Middle frontal gyrus (tissue), 1 donor: ENCODE measurements at regions not wholly inside any gene's neighbourhood (a gene's known extent, or its start where the extent isn't known, plus 50 kb on each side); places are given as distances from the start of the nearest gene placed in this dataset.
"Not testable (repeated sequence)": the region's sequence is repeated elsewhere in the genome, so short reads cannot be mapped to it uniquely, and the experiment has no call there.

ENCODE experiments used
- DNase-seq: peaks from one replicate; pipeline ENCODE4 v3.0.0-alpha.2; 2015; ENCODE audit warnings: low spot score; ENCODE audit errors: extremely low spot score

DNA sequence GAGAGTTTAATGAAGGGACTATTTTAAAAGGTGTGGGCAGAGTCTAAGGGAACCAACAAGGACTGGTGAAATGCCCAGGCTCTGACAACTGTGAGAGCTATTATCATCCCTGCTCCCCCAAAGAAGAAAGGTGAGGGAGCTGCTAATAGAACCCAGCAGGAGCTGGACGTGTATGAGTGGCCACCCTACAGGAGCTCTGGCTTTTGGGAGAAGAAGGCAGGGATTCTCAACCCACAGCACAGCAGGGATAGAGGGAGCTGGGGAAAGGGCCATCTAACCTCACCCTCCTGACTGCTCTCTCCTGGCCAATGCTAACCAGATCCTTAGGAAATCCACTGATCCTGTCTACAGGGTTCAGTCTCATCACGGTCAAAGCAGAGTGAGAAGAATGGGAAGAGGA is 57.1 kb downstream of the GRIN2B start:
- DNase-seq, result no peak

DNA sequence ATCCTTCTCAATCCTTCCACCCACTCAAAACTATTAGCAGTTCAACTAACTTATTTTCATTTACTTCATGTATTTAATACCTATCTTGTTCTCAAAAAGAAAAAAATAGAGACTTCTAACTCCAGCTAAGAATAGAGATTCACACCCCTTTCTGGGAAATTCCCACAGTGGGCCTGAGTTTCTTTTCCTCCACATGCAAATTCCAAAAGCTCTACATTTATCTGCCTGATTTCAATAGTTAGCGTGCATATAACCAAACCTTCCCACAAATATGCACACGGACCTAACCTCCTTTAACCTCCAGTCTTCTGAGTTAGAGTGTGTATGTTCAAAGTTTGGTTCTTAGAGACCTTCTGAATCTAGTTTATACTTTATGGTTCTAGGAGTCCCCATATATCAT is 62.5 kb downstream of the GRIN2B start:
- no peak for DNase-seq

DNA sequence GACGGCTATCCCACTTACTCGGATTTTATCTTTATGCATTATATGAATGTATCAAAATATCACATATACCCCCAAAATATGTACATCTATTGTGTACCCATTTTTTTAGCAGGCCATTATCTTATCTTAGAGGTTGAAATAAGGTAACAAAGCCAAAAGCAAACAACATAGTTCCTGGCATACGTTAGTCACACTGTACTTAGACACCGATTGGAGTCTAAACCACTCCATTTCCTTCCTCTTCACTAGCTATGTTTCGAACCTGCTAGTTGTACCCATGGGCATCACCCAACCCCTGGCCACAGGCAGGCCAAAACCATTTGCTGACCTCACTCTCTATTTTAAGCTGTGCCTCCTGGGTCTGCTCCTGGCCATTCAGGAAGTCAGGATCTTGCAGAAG is 66.3 kb downstream of the GRIN2B start:
- no peak for DNase-seq

DNA sequence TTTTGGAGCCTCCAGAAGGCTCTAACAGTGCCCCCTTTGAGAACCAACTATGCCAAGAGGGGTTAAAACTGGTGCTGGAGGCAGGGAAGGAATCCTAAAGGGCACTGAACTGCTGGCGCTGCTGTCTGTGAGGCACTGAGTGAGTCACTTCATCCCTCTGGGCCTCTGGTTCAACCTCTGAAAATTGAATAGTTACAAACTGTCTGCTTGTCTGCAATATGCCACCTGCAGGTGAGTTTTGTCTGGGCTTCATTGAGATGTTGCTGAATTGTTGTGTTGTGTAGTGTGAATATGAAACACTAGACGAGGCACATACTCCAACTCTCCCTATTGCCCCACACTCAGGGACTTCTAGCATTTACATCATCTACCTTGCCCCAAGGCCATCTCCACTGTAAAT is 68.0 kb downstream of the GRIN2B start:
- no peak for DNase-seq

DNA sequence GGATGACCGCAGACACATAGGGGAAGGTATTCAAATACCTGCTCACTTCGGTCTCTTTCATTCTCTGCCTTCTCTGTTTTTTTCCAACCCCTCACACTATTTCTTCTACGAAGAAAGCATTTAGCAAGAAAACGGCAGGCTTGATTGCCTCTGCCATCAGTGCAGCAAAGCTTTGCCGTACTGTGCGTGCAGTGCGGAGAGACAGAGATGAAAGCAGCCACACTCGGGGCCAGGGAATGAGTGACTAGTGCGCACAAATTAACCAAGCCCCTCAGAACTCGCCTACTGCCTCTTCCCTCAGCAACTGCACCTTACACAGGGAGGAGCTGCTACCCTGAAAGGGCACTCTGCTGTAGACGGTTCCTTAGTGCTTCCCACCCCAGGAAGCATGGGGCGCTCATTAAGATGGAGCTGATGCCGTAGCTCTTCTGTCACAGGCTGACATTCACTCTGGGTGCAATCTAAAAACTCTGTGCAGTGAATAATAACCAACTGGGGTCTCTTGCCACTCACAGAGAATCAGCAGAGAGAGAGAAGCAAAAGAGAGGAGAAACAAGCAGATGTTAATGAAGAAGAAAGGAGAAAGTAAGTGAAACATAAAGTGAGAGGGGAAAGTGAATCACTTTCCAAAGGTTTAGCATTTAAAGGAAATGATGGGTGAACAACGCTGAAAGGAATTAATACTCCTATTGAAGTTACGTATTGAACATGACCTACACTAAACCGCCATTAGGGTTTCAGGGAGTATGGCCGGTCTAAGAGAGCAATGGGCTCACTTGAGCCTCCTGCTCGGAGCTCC is 69.4 kb downstream of the GRIN2B start:
- no peak for DNase-seq

DNA sequence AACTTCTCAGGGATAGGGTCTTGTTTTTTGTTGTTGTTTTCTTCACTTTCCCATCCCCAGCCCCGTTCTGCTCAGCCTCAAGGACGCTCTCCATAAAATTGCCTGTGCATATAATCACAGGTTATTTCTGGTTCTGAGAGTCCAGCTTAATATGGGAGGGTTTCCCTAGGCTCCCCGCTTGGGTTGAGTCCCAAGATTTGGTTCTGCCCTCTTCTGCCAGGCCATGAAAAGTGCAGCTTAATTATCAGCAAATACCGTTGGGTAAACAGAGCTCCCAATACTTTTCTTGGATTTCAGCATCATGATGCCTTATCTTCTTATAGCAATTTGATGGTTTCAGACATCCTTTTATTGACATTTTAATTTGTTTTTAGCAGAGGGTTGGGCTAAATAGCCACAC is 75.6 kb downstream of the GRIN2B start:
- no peak for DNase-seq

DNA sequence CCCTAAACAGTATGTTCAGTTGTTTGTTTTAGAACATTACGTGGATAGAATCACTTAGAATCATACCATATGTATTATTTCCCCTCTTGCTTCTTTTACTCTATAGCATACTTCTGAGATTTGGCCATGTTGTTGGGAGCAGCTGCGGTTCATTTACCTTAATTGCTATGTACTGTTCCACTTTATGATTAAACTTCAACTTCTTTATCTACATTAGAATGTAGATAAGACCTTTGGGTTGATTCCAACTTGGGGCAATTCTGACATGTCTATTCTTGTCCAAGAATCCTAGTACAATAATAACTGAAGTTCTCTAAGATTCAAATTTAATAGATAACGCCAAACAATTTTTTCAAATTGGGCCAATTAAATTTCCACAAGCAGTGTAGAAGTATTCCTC is 80.7 kb downstream of the GRIN2B start:
- DNase-seq, result no peak

DNA sequence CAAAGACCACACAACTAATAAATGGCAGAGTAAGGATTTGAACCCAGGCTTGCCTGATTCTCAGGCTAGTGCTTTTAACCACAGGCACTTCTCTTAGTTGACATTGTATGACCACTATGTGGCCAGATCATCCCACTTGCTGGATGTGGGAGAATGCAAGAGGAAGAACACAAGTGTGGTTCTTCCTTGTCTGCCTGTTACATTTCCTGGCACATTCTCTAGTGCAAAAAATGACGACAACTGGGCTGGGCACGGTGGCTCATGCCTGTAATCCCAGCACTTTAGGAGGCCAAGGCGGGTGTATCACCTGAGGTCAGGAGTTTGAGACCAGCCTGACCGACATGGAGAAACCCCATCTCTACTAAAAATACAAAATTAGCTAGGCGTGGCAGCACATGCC is 83.0 kb downstream of the GRIN2B start:
- DNase-seq, result not testable (repeated sequence)

DNA sequence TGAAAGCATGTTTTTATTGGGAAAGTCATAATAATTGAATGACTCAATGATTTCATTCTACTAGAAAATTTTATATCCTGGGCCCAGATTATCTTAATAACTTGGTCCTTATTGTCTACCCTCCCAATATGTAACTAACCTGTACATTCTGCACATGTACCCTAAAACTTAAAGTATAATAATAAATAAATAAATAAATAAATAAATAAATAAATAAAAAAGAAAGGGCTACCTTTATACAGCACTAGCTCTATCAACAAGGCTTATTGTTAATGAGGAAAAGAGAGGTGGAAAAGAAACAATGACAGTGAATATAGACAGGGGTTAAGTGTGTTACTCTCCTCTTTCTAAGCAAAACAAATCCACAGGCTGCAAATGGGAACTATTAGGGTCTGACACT is 83.6 kb downstream of the GRIN2B start:
- no peak for DNase-seq

DNA sequence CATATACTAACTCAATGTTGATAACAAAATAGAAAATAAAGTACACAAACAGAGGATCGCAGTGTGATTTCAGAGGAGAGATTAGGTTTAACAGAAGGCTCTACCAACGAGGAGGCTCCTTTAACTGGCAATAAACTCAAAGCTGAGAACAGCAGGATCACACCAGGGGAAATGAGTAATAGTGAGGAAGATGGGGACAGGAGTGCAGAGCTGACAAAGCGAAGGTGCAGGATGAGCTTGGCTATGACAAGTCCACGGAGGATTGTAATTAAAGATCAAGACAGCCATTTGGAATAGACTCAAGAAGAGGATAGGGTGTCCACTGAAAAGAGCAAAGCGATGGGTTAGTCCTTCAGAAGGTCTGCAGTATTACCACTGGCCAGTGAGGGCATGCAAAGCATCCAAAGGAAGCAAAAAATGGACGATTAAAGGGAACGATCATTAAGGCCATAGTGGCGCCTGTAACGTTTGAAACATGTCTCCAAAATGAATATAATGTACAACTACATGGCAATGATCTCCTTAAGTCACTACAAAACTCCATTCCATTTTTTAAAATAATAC is 85.3 kb downstream of the GRIN2B start:
- DNase-seq, result no peak

DNA sequence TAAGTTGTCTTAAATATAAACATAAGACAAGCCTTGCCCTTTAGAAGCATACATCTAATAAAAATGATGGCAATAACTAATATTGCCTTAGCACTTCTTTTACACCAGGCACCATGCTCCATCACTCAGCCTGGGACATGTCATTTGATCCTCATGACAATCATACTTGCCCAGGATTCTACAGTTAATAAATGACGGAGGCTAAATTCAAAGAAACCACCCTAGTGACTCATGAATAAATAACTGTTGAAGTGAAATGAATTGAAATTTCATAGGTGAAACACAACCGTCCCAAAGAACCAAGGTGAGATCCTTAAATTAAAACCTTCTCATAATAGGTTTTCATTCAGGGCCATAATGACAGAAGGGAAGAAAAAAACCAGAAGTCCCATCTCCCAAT is 89.5 kb downstream of the GRIN2B start:
- no peak for DNase-seq

DNA sequence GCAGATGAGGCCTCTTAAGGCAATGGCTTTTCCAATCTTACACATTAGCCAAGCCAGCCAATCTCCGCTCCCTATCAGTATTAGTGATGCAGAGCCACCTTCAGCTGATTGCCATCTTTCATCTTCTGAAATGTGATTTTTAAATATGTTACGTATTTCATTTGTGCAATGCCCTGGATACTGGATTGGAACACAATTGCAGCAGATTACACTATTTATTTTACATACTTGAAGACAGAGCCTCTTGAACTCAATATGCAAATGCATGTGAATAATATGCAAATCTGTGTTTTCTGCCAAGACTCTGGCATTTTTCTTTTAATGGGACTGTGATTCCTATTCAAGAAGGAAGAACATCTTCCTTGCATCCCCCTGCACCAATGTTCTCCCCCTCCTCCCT is 90.5 kb downstream of the GRIN2B start:
- DNase-seq, result no peak

DNA sequence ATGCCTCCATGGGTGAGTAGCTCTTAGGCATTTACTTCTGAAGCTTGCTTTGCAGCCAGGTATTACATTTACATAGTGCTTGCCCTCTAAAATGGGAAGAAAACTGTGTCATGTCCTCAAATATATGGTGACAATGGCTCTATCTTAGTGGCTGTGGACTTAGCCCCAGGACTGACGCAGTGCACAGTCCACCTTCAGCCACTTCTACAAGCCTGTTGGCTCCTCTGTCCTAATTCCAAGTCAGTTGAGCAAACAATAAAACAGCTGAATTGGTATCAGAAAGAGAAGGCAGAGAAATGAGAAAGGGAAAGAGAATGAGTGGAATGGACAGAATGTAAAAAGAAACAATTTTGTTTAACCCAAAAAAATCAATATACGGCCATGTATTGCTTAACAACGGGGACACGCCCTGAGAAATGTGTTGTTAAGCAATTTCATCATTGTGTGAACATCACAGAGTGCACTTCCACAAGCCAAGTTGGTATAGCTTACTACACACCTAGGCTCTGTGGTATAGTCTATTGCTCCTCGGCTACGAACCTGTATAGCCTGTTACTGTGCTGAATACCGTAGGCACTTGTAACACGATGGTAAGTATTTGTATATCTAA is 93.5 kb downstream of the GRIN2B start:
- DNase-seq, result no peak

DNA sequence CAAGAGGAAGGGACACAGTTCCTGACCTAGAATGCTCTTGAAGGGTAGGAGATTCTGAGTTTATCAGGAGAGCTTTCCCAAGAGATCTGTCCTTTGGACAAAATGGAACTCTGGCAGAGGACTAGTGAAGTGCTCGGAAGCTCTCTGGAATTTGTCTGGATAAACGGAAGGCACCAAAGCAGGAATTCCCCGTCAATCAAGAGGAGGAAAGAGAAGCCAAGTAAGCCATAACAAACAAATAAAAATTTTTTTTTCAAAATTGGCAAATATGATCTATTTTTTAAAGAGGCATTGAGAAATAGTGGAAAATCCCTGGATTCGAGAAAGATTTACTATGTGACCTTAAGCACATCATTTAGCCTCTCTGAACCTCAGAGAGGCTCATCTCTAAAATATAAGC is 99.2 kb downstream of the GRIN2B start:
- DNase-seq, result no peak

DNA sequence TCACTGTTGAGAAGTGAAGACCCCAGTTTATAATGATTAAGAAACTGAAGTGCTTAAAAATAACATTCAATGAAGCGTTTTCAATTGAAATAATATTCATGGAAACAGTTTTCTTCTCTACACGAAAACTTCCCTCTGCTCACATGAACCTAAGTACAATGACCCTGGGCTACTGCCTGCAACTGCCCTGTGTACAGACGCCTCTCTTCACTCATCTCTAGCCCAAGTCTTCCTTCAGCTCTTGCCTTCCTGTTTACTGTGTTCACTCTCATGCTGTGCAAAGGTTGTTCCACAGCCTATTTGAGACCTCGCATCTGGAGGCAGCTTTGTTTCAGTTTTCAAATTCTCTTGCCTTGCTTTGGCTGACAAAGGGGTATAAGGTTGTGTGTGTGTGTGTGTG is 100.8 kb downstream of the GRIN2B start:
- no peak for DNase-seq

DNA sequence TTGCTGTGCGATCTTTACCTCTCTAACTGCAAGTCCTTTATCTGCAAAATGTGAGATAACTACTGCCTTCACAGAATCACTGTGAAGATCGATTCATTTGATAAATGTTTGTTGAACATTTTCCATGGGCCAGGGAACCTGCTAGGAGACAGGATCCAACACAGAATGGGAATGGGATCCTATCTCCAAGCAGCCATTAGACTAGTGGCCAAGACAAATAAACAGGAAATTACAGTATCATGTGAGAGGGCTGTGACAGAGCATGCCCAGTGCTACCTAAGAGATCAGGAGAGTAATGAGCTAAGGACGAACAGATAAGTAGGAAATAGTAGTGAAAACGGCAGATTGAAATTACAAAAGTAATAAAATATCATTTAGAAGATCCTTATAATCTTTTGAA is 105.7 kb downstream of the GRIN2B start:
- DNase-seq, result no peak

DNA sequence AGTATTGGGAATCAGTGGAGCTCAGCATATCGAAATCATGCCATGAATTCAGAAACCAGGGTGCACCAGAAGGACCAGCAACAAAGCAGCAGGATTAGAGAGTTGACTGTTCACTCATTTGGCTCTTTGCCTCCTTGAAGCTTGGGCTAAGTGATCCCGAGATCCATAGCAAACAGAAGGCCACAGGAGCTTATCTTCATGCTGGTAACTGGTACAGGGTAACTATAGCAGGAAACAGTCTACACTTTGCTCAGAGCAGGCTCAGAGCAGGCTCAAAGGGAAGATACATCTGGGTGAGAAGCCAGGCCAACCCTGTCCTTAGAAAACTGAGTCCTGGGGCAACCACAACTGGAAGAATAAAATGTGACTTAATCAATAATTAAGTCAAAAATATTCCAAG is 111.1 kb downstream of the GRIN2B start:
- no peak for DNase-seq

DNA sequence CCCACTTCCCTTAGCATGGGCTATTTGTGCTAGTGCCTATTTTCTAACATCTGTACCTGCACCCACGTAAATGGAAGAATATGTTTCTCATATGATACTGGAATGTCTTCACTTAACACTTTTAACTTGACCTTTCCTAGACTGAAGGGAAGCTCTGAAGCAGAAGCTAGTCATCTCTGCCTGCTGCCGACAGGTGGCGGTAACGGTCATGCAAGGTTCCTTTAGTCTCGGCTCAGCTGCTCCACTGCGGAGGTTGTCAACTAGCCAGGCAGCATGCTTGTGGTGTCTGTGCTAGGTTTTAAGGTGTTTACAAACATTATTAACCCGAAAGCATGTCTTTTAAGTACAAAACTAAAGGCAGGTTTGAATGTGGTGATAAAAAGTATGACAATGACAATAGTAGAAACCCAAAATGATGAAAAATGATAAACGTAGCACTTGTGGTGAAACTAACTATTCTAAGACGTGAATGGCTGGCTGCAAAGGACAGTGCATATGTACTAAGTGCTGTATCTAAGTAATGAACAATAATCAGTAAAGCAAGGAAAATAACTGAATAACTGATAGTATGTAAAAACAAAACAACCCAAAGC is 117.2 kb downstream of the GRIN2B start:
- DNase-seq, result peak; percentile 58

DNA sequence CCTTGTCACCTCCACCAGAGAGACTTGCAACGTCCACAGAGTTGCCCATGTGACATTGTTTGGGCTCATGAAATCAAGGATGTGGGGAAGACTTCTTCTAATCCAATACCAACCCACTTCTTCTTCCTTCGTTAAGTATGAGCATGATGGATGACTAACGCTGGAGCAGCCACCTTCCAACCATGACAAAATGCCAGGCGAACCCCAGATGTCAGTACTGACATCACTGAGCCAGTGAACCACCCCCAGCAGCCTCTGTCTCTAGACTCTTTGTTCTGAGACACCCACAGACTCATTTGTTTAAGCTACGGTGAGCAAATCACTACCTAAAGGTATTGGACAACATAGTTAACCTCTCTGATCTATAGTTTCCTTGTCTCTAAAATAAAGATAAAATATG is 123.7 kb downstream of the GRIN2B start:
- DNase-seq, result no peak

DNA sequence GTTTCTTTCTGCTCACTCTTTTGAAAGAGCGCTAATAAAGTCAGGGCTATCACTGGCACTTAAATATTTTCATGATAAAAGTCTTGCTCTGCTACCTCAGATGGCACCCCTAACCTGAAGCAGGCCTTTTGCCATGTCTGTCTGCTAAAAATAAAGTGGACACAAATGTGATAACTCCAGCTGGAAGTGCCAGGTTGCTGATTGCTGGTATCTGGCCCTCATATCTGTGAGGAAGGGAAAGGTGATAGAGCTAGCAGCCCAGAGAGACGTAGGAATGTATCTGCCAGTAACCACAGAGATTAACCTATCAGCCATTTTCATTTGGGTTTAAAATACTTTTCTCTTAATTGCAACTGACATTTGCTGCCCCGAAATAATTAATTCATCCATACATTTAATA is 127.9 kb downstream of the GRIN2B start:
- no peak for DNase-seq

DNA sequence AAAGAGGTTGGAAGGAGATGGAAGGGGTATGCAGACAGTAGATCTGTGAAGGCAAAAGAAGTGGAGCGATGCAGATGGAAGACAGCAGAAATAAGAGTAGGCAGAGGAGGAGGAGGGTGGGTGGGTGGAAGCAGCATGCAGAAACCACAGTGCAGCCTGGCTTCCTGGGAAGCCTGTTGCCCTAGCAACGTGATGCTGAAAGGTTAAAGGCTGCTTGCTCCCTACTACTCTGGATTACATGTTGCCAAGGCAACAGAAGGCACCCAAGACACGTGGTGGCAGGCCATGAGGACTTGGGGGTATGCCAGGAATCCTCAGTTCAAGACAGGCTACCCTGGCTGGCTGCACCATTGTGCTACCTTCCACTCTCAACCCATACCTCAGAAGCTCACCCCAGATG is 129.6 kb downstream of the GRIN2B start:
- DNase-seq, result no peak

DNA sequence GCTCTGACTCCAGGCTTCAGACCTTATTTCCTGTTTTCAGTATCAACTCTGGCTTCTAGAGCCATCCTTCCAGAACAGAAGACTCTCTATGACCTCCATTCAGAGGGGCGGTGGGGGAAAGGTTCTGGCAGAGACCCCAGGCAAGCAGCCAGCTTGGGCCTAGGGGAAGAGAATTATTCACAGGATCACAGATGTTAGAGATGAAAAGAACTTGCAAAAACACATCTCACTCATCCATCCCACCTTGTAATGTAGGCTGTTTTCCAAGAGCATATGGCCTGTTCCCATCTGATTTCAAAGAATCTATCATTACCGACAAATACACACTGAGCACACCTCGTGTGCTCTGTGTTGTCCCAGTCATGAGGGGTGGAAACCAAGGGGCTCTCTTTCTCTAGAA is 131.9 kb downstream of the GRIN2B start:
- no peak for DNase-seq

DNA sequence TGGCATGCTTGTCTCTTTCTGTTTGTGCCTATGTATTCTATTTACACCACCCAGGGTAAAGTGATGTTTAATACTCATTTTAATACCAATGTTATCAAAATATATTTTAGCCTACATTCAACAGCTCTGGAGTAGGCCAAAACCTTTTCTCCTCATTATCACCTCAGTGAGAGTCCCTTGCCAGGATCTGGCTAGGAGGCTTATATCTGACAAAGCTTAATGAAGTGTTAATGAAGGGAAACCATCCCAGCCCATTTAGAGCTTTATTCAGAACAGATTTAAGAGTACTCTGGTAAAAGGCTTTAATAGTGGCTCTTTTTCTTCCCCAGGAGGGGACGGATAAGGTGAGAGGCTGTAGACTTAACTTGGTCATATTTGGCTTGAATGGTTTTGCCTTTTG is 137.6 kb downstream of the GRIN2B start:
- no peak for DNase-seq
